PFSK-1 (cell line): ENCODE measurements at regions not wholly inside any gene's neighbourhood (a gene's known extent, or its start where the extent isn't known, plus 50 kb on each side); places are given as distances from the start of the nearest gene placed in this dataset.

Experiments
- FOXP2 ChIP-seq: optimal IDR thresholded peaks from 2 replicates; pipeline ENCODE3; 2011; ENCODE audit warnings: borderline replicate concordance, control low read depth, inconsistent platforms; ENCODE audit not compliant: insufficient read depth; ENCODE audit errors: extremely low read length, extremely low read depth
- POLR2AphosphoS5 ChIP-seq: IDR thresholded peaks from 2 replicates; pipeline ENCODE4 v1.6.1; 2012; ENCODE audit warnings: low read depth, mild to moderate bottlenecking, control low read depth, low read length, moderate library complexity
- REST ChIP-seq, 2 experiments: IDR thresholded peaks; 2 replicates each; pipeline versions ENCODE4 v1.6.1 to v1.8.0; 2011 to 2012; ENCODE audit warnings: low read depth in 2 of 2, low read length in 2 of 2, control low read depth in 1 of 2, inconsistent platforms in 1 of 2, mild to moderate bottlenecking in 1 of 2, moderate library complexity in 1 of 2; ENCODE audit not compliant: insufficient read depth in 1 of 2
- SIN3A ChIP-seq: IDR thresholded peaks from 2 replicates; pipeline ENCODE4 v1.6.1; 2012; ENCODE audit warnings: mild to moderate bottlenecking, low read length, moderate library complexity, borderline replicate concordance; ENCODE audit not compliant: insufficient read depth
- TAF1 ChIP-seq: IDR thresholded peaks from 2 replicates; pipeline ENCODE4 v1.6.1; 2012; ENCODE audit warnings: low read length, control low read depth, borderline replicate concordance; ENCODE audit not compliant: insufficient read depth

- TF ChIP-seq SIN3A (no peak), POLR2AphosphoS5 (no peak), FOXP2 (no peak), REST (IDR thresholded peaks at IDR 0.05; ENCODE audit: insufficient read depth in 1 of 2, low read depth in 2 of 2, low read length in 2 of 2) (no peak), TAF1 (no peak)
Measured at GRCh38 chr2:226057914-226058313, 658.4 kb downstream of the NYAP2 start.

- no peak for TF ChIP-seq REST (IDR thresholded peaks at IDR 0.05; ENCODE audit: insufficient read depth in 1 of 2, low read depth in 2 of 2, low read length in 2 of 2)
- no peak for TF ChIP-seq FOXP2
- TF ChIP-seq POLR2AphosphoS5 = no peak
- TF ChIP-seq TAF1 = no peak
- no peak for TF ChIP-seq SIN3A
Measured at GRCh38 chr2:226057365-226057764, 657.9 kb downstream of the NYAP2 start.

DNA sequence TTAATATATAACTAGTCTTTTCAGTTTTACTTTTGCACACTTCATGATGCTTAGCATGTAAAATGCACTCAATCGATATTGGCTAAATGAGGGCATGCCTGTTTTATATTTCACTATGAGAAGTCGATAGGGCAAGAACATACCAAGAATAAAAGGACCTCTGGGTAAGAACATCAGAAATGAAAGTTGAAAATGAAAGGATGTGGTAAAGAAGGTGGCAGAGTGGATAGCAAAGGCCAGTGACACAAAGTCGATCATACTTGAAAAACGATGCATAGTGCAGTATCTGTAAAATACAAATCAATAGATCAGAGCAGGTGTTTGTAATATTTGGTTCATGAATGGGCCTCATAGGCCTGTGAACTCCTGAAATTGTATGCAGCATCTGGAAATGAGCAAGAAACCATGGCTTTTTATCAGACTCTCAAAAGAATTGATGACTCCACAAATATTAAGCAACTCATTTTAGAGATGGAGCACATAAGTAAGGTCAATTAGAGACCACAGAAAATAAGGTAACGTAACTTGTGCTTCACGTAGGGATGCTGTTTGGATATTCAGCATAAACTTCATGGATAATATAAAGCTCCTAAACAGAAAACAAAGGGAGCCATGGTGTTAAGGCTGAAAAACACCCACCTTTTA, 653.4 kb downstream of the NYAP2 start:
- TF ChIP-seq TAF1 (no peak), SIN3A (no peak), REST (IDR thresholded peaks at IDR 0.05; ENCODE audit: insufficient read depth in 1 of 2, low read depth in 2 of 2, low read length in 2 of 2) (no peak), POLR2AphosphoS5 (no peak), FOXP2 (no peak)

- no peak for TF ChIP-seq REST (IDR thresholded peaks at IDR 0.05; ENCODE audit: insufficient read depth in 1 of 2, low read depth in 2 of 2, low read length in 2 of 2)
- no peak for TF ChIP-seq SIN3A
- no peak for TF ChIP-seq POLR2AphosphoS5
- no peak for TF ChIP-seq TAF1
- TF ChIP-seq FOXP2 = no peak
Measured at GRCh38 chr2:226050822-226051221, 651.3 kb downstream of the NYAP2 start.

GRCh38 chr2:226048611-226049010, 649.1 kb downstream of the NYAP2 start:
- TF ChIP-seq TAF1 (no peak), SIN3A (no peak), REST (IDR thresholded peaks at IDR 0.05; ENCODE audit: insufficient read depth in 1 of 2, low read depth in 2 of 2, low read length in 2 of 2) (no peak), FOXP2 (no peak), POLR2AphosphoS5 (no peak)
